ENCODE measurements at regions not wholly inside any gene's neighbourhood (a gene's known extent, or its start where the extent isn't known, plus 50 kb on each side); places are given as distances from the start of the nearest gene placed in this dataset.

- TF ChIP-seq ATF6 (CRISPR knock-in tag; IDR thresholded peaks at IDR 0.05), result no peak
These were observed 180.2 kb upstream of the CDH5 start (continued) for GRCh38 chr16:66186251-66186785.

GRCh38 chr16:66182592-66182991 lies 183.9 kb upstream of the CDH5 start:
- POLR2A ChIA-PET, result no interaction called here
- DNase-seq (ENCODE audit: low spot score) (no peak), ATAC-seq (no peak)
- Mint-ChIP-seq H3K4me3 (no peak overlapping the region), H3K27me3 (ENCODE audit: low read depth) (peaks cover 6% of the 10 kb centered on the region; the same call in 1 of the 2 replicates), H3K9me3 (peaks cover 12% of the 10 kb centered on the region), H3K4me1 (no peaks in the 10 kb centered on the region), H3K36me3 (peaks cover 10% of the 10 kb centered on the region), H3K27ac (no peak overlapping the region)
- no peak for TF ChIP-seq ZNF219 (CRISPR knock-in tag; IDR thresholded peaks at IDR 0.05; ENCODE audit: borderline replicate concordance)
- TF ChIP-seq IRF2 (CRISPR knock-in tag; IDR thresholded peaks at IDR 0.05; ENCODE audit: borderline replicate concordance, low read depth), result no peak
- TF ChIP-seq TEAD4 (CRISPR knock-in tag; IDR thresholded peaks at IDR 0.05), result no peak
- no peak for TF ChIP-seq GTF2I (CRISPR knock-in tag; conservative IDR thresholded peaks at IDR 0.05)
- no peak for TF ChIP-seq ZMAT4 (CRISPR knock-in tag; IDR thresholded peaks at IDR 0.05)
- TF ChIP-seq FOXP1 (CRISPR knock-in tag; IDR thresholded peaks at IDR 0.05; ENCODE audit: borderline replicate concordance), result no peak
- no peak for TF ChIP-seq TP53 (CRISPR knock-in tag; IDR thresholded peaks at IDR 0.05)
- no peak for TF ChIP-seq GRHL2 (CRISPR knock-in tag; IDR thresholded peaks at IDR 0.05; ENCODE audit: insufficient replicate concordance, severe bottlenecking)
- TF ChIP-seq TCF7 (CRISPR knock-in tag; IDR thresholded peaks at IDR 0.05; ENCODE audit: low read depth), result no peak
- no peak for TF ChIP-seq KAT7 (CRISPR knock-in tag; IDR thresholded peaks at IDR 0.05; ENCODE audit: borderline replicate concordance)
- TF ChIP-seq ZSCAN18 (CRISPR knock-in tag; IDR thresholded peaks at IDR 0.05), result no peak
- TF ChIP-seq PREB (CRISPR knock-in tag; IDR thresholded peaks at IDR 0.05; ENCODE audit: borderline replicate concordance), result no peak
- no peak for TF ChIP-seq ELF4 (CRISPR knock-in tag; IDR thresholded peaks at IDR 0.05; ENCODE audit: low read depth)
- CTCF ChIA-PET, result no interaction called here

- CTCF ChIA-PET, result no interaction called here
- Mint-ChIP-seq H3K27ac (no peak overlapping the region), H3K27me3 (ENCODE audit: low read depth) (0 out of 2 replicates have a peak, but pooled peaks cover 4% of the 10 kb centered on the region), H3K4me1 (no peaks in the 10 kb centered on the region; the same call in 1 of the 2 replicates), H3K36me3 (peaks cover 10% of the 10 kb centered on the region), H3K4me3 (no peak overlapping the region), H3K9me3 (peaks cover 12% of the 10 kb centered on the region)
- DNase-seq (ENCODE audit: low spot score) (no peak), ATAC-seq (no peak)
- POLR2A ChIA-PET, result no interaction called here
- TF ChIP-seq KAT7 (CRISPR knock-in tag; IDR thresholded peaks at IDR 0.05; ENCODE audit: borderline replicate concordance) (no peak), TEAD1 (CRISPR knock-in tag; IDR thresholded peaks at IDR 0.05) (no peak), ZNF396 (CRISPR knock-in tag; IDR thresholded peaks at IDR 0.05; ENCODE audit: borderline replicate concordance) (no peak), ZNF425 (CRISPR knock-in tag; conservative IDR thresholded peaks at IDR 0.05) (no peak), ETV6 (CRISPR knock-in tag; IDR thresholded peaks at IDR 0.05) (no peak), ZNF423 (CRISPR knock-in tag; IDR thresholded peaks at IDR 0.05) (no peak), MAX (CRISPR knock-in tag; IDR thresholded peaks at IDR 0.05) (no peak), ZBTB43 (CRISPR knock-in tag; IDR thresholded peaks at IDR 0.05) (no peak), CBFB (CRISPR knock-in tag; IDR thresholded peaks at IDR 0.05; ENCODE audit: low read depth) (no peak), HMGXB4 (CRISPR knock-in tag; IDR thresholded peaks at IDR 0.05) (no peak), RORB (CRISPR knock-in tag; IDR thresholded peaks at IDR 0.05) (no peak)
These were observed 189.8 kb upstream of the CDH5 start for GRCh38 chr16:66176731-66177130.

Measured in WTC11 (cell line).